GM21737 (cell line): ENCODE measurements at regions not wholly inside any gene's neighbourhood (a gene's known extent, or its start where the extent isn't known, plus 50 kb on each side); places are given as distances from the start of the nearest gene placed in this dataset.
A peak's percentile ranks its signal among the peaks of the same experiment; 100 is the strongest.
"Not testable (repeated sequence)": the region's sequence is repeated elsewhere in the genome, so short reads cannot be mapped to it uniquely, and the experiment has no call there.

Experiments
- ATAC-seq: cut with Tn5 transposase; IDR thresholded peaks from one replicate; pipeline ENCODE4 v1.9.1; 2021; ENCODE audit warnings: mild to moderate bottlenecking, moderate library complexity; ENCODE audit not compliant: unreplicated experiment

GRCh38 chr4:138367942-138368341 is 125.8 kb upstream of the SLC7A11 start:
- no peak for ATAC-seq

GRCh38 chr4:138352446-138352845 is 110.3 kb upstream of the SLC7A11 start:
- not testable (repeated sequence) for ATAC-seq

- peak; percentile 80 for ATAC-seq
These were observed 105.9 kb upstream of the SLC7A11 start for GRCh38 chr4:138348055-138348454.

GRCh38 chr4:138347561-138347960 is 105.4 kb upstream of the SLC7A11 start:
- ATAC-seq, result no peak

- ATAC-seq, result no peak
These were observed 102.7 kb upstream of the SLC7A11 start for GRCh38 chr4:138344851-138345250.

GRCh38 chr4:138344054-138344453 is 101.9 kb upstream of the SLC7A11 start:
- ATAC-seq, result no peak

- ATAC-seq, result peak; percentile 62
These were observed 99.7 kb upstream of the SLC7A11 start for GRCh38 chr4:138341739-138342415.

- no peak for ATAC-seq
These were observed 96.7 kb upstream of the SLC7A11 start for GRCh38 chr4:138338840-138339239.

- not testable (repeated sequence) for ATAC-seq
These were observed 96.1 kb upstream of the SLC7A11 start for GRCh38 chr4:138338222-138338621.

- no peak for ATAC-seq
These were observed 92.3 kb upstream of the SLC7A11 start for GRCh38 chr4:138334346-138335016.

GRCh38 chr4:138332415-138332814 is 90.3 kb upstream of the SLC7A11 start:
- ATAC-seq, result not testable (repeated sequence)

GRCh38 chr4:138330531-138330930 is 88.4 kb upstream of the SLC7A11 start:
- ATAC-seq, result no peak

- no peak for ATAC-seq
These were observed 87.4 kb upstream of the SLC7A11 start for GRCh38 chr4:138329506-138330070.

- no peak for ATAC-seq
These were observed 85.2 kb upstream of the SLC7A11 start for GRCh38 chr4:138327338-138327737.

GRCh38 chr4:138320831-138321230 is 78.7 kb upstream of the SLC7A11 start:
- ATAC-seq, result no peak

GRCh38 chr4:138320030-138320429 is 77.9 kb upstream of the SLC7A11 start:
- no peak for ATAC-seq

GRCh38 chr4:138317175-138317748 is 75.1 kb upstream of the SLC7A11 start:
- ATAC-seq, result no peak

GRCh38 chr4:138312536-138312911 is 70.4 kb upstream of the SLC7A11 start:
- no peak for ATAC-seq

GRCh38 chr4:138311771-138312535 is 69.8 kb upstream of the SLC7A11 start:
- no peak for ATAC-seq

- ATAC-seq, result no peak
These were observed 68.8 kb upstream of the SLC7A11 start for GRCh38 chr4:138310991-138311390.

GRCh38 chr4:138310498-138310897 is 68.3 kb upstream of the SLC7A11 start:
- no peak for ATAC-seq
